GM19324 (cell line): ENCODE measurements at regions not wholly inside any gene's neighbourhood (a gene's known extent, or its start where the extent isn't known, plus 50 kb on each side); places are given as distances from the start of the nearest gene placed in this dataset.
"Not testable (repeated sequence)": the region's sequence is repeated elsewhere in the genome, so short reads cannot be mapped to it uniquely, and the experiment has no call there.

Experiments
- ATAC-seq: cut with Tn5 transposase; IDR thresholded peaks from one replicate; pipeline ENCODE4 v1.9.1; 2021; ENCODE audit warnings: mild to moderate bottlenecking, moderate library complexity; ENCODE audit not compliant: unreplicated experiment, low FRiP score

DNA sequence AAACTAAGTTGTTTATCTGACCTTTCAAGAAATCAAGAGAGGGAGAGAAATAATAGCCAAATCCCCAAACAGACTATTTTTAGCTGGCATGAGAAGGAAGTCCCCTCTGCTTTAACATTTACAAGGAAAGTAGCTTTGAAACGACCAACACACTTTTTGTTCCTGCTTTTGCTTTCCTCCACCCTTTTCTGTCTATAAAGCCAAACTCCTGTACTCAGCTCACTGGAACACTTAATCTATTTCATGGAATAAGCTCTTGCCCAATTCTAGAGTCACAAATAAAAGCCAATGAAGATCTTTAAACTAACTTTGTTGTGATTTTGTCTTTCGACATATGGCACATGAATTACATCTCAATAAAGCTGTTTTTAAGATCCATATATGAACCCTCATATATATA, 86.8 kb upstream of the CCDC71L start:
- ATAC-seq: no peak

- no peak for ATAC-seq
Measured at GRCh38 chr7:106749165-106749564, 88.2 kb upstream of the CCDC71L start.

DNA sequence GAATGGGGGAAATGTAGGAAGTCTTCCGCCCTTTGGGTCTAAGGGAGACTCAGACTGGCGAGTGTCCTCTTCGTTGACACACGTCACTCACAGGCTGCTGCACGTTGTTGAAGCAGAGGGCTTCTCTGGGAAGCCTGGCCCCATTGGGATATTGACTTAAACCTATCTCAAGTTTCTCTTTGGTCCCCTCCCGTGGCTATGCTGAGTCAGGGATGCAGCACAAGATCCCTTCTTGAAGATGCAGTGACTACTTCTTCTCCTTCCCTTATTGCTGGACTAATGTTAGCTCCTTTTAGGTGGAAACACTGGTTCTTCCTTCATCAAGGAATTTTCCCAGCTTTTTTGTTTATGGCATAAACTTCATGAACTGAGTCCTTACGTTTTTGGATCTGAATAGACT, 89.8 kb upstream of the CCDC71L start:
- no peak for ATAC-seq

DNA sequence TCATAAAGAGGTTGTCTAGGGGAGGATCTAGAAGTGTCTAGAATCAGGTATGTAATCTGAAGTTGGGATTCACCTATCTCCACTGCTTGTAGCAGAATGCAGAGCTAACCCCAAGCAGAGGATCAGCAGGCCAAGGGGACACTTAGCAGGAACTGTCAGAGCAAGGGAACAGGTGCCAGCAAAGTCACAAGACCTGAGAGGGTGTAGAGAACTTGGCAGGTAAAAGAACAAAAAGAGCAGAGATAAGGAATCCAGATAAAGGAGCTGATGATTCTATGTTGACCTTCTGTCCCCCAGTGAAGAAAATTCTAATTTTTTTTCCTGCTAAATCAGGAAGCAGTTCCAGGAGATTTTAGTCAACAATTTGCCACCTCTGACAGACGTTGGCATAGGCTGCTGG, 91.4 kb upstream of the CCDC71L start:
- ATAC-seq: no peak

GRCh38 chr7:106755024-106755423, 94.1 kb upstream of the CCDC71L start:
- ATAC-seq: not testable (repeated sequence)

DNA sequence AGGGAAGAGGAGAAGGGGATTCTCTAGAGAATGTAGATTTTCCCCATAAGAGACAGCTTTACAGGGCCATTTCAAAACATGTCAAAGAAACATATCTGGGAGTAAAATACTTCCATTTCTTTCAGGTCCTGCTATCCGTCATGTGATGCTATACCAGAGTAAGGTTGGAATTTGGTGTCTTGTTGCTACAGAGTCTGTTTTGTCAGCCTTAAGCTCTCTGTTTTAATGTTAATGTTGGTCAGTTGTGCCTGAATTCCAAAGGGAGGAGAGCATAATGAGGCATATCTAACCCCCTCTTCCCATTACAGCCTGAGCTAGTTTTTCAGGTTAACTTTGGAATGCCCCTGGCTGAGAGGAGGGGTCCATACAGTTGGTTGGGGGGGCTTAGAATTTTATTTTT, 94.7 kb upstream of the CCDC71L start:
- no peak for ATAC-seq

- no peak for ATAC-seq
Measured at GRCh38 chr7:106756071-106756470, 95.1 kb upstream of the CCDC71L start.

GRCh38 chr7:106756884-106757283, 95.9 kb upstream of the CCDC71L start:
- ATAC-seq: no peak

DNA sequence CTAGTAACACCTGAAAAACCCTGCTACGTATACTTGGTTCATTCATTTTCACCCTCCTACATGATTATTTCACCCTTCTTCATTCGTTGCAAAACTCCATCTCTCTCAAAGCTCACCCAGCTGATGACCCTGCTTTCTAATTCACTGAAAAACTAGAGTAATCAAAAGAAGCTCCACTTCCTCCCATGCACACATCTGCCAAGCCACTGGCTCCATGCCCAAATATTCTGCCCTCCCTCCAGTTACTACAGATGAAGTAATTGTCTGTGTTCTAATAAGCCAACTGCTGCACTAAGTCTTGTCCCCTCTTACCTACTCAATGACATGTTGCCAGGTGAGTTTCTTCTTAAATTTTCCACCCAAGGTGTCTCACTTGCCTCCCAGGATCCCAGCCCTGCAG, 96.9 kb upstream of the CCDC71L start:
- ATAC-seq: no peak

GRCh38 chr7:106762845-106763244, 101.9 kb upstream of the CCDC71L start:
- not testable (repeated sequence) for ATAC-seq

- ATAC-seq: no peak
Measured at GRCh38 chr7:106763717-106764116, 101.4 kb upstream of the PIK3CG start.

- ATAC-seq: no peak
Measured at GRCh38 chr7:106765727-106766355, 99.2 kb upstream of the PIK3CG start.

DNA sequence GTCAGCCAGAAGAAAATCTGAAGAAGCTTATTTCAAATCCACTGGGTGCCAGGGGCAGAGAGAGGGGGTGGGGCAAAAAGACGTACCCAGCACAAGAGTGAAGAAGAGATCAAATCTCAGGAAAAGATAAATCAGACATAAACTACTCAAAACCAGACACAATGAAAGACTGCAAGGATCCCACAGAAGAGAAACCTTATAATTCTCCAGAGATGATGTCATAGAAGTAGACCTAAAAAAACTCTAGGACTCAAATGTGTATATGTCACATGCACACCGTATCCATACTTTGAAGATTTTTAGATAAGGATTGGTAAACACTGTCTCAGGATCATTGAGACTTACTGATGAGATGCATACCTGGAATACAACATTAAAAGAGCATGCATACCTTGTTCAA, 98.5 kb upstream of the PIK3CG start:
- ATAC-seq: no peak

GRCh38 chr7:106767078-106767477, 98.0 kb upstream of the PIK3CG start:
- ATAC-seq: no peak

- no peak for ATAC-seq
Measured at GRCh38 chr7:106767498-106768323, 97.4 kb upstream of the PIK3CG start.

DNA sequence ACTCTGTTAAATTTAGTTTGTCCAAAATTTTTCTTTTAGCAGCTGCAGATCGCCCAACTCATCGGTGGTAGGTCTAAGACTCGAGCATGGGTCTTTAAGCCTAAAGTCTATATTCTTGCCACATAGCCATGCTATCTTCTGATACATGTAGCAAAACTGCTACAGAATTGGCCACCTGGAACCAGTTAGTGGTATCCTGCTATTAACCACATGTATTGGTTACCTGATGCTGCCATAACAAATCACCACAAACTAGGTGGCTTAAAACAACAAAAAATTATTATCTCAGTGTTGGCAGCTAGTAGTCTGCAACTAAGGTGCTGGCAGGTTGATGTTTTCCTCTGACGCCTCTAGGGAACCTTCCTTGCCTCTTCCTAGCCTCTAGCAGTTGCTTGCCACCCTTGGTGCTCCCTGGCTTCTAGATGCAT, 96.7 kb upstream of the PIK3CG start:
- ATAC-seq: no peak

DNA sequence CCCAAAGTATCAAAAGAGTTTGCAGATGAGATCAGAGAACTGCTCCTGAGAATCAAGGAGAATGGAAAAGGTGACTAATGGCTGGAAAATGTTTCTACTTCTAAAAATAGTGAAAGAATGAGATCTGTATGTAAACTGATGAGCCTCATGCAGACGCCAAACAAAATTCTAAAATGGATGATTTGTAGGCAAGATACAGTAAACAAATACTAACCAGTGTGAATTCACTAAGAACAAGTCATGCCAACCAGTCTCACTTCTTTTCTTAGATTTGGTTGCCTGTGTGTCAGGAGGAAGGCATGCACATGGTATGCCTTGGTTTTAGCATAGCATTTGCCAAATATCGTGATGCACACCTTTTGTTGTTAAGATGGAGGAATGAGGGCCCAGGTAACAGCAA, 94.9 kb upstream of the PIK3CG start:
- no peak for ATAC-seq

- ATAC-seq: no peak
Measured at GRCh38 chr7:106772655-106773108, 92.4 kb upstream of the PIK3CG start.

DNA sequence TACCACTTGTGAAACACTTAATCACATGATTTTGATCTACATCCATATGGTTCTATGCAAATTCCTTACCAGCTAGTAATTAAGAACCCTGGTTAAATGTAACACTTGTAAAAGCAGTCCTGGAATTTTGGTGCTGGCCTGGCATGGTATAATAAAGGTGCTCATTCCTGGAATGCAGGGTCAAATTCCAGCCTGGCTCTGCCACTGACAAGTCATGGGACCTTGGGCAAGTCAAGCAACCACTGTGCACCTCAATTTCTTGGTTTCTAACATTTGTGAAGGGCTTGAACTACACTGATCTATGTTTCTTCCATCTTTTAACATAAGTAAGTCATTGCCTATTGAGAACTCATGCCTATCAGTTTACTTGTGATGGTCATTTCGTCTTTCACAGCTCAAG, 91.9 kb upstream of the PIK3CG start:
- ATAC-seq: no peak

GRCh38 chr7:106773721-106774120, 91.4 kb upstream of the PIK3CG start:
- ATAC-seq: no peak

- no peak for ATAC-seq
Measured at GRCh38 chr7:106774213-106774767, 90.8 kb upstream of the PIK3CG start.
